Tibial artery (tissue), 4 donors: ENCODE measurements at regions not wholly inside any gene's neighbourhood (a gene's known extent, or its start where the extent isn't known, plus 50 kb on each side); places are given as distances from the start of the nearest gene placed in this dataset.

Source experiments
- DNase-seq, 2 donors: peaks; one replicate each; pipeline ENCODE4 v3.0.0-alpha.2; 2019
- H3K27ac ChIP-seq, 2 donors: fragments of 200-600 bp; sonication (generic) in 1 of 2; 1 replicate in 1 of 2; 2 replicates in 1 of 2; pipeline ENCODE4 v1.5.1; 2018 to 2019; ENCODE audit warnings: mild to moderate bottlenecking in 1 of 2
- H3K27me3 ChIP-seq, 2 donors: fragments of 200-600 bp; sonication (generic) in 1 of 2; one replicate each; pipeline versions ENCODE4 v1.5.1 to v1.6.0; 2016 to 2019
- H3K36me3 ChIP-seq, 3 donors: fragments of 200-600 bp; sonication (generic) in 2 of 3; one replicate each; pipeline ENCODE4 v1.5.1; 2016 to 2019; ENCODE audit warnings: mild to moderate bottlenecking in 2 of 3
- H3K4me1 ChIP-seq, 4 donors: fragments of 200-600 bp; sonication (generic) in 2 of 4; 1 replicate in 3 of 4; 2 replicates in 1 of 4; pipeline ENCODE4 v1.5.1; 2016 to 2019
- H3K4me3 ChIP-seq, 2 donors: fragments of 200-600 bp; sonication (generic) in 1 of 2; 1 replicate in 1 of 2; 2 replicates in 1 of 2; pipeline ENCODE4 v1.5.1; 2018 to 2019; ENCODE audit warnings: mild to moderate bottlenecking in 2 of 2
- H3K9me3 ChIP-seq, 3 donors: fragments of 200-600 bp; sonication (generic) in 1 of 3; one replicate each; pipeline ENCODE4 v1.5.1; 2016 to 2019
- CTCF ChIP-seq, 2 experiments: fragments of 200-600 bp in 1 of 2; fragments of 450-650 bp in 1 of 2; IDR thresholded peaks; one replicate each; pipeline ENCODE4 v1.5.1; 2017 to 2019; ENCODE audit warnings: antibody characterized with exemption in 2 of 2, mild to moderate bottlenecking in 1 of 2, moderate library complexity in 1 of 2
- intact Hi-C: fragments of 100-400 bp; cut with DNase I; formaldehyde crosslinking; loops from one replicate; pipeline ENCODE4 v1.15.0; 2023; ENCODE audit warnings: low total_unique reads

- Histone ChIP-seq H3K27ac (no peak overlapping the region), H3K4me3 (no peak overlapping the region), H3K36me3 (no peaks in the 10 kb centered on the region), H3K4me1 (no peaks in the 10 kb centered on the region), H3K27me3 (peaks cover 0 to 4% of the 10 kb centered on the region in 2 donors), H3K9me3 (peaks cover 0 to 10% (median 4%) of the 10 kb centered on the region in 3 donors)
- no peak for TF ChIP-seq CTCF (IDR thresholded peaks at IDR 0.05)
- intact Hi-C loops: no loop called here
- peak in 1 of 2 donors; percentile 29 for DNase-seq
Observed at GRCh38 chr16:51392521-51393187, 241.6 kb upstream of the SALL1 start.

GRCh38 chr16:51391798-51392511 is 240.9 kb upstream of the SALL1 start:
- TF ChIP-seq CTCF (IDR thresholded peaks at IDR 0.05): no peak
- DNase-seq: no peak
- intact Hi-C loops: no loop called here
- Histone ChIP-seq H3K27me3 (peaks cover 0 to 4% of the 10 kb centered on the region in 2 donors), H3K27ac (no peak overlapping the region), H3K9me3 (peaks cover 0 to 10% (median 4%) of the 10 kb centered on the region in 3 donors), H3K36me3 (no peaks in the 10 kb centered on the region), H3K4me1 (no peaks in the 10 kb centered on the region), H3K4me3 (no peak overlapping the region)

- intact Hi-C loops: no loop called here
- Histone ChIP-seq H3K27ac (no peak overlapping the region), H3K9me3 (peaks cover 0 to 10% (median 4%) of the 10 kb centered on the region in 3 donors), H3K27me3 (peaks cover 0 to 4% of the 10 kb centered on the region in 2 donors), H3K4me3 (no peak overlapping the region), H3K4me1 (no peaks in the 10 kb centered on the region), H3K36me3 (no peaks in the 10 kb centered on the region)
- DNase-seq: no peak
- TF ChIP-seq CTCF (IDR thresholded peaks at IDR 0.05): no peak
Observed at GRCh38 chr16:51390877-51391276, 239.8 kb upstream of the SALL1 start.

- Histone ChIP-seq H3K36me3 (no peaks in the 10 kb centered on the region), H3K4me1 (no peaks in the 10 kb centered on the region), H3K4me3 (no peak overlapping the region), H3K9me3 (peaks cover 0 to 10% (median 4%) of the 10 kb centered on the region in 3 donors), H3K27ac (no peak overlapping the region), H3K27me3 (peaks cover 0 to 4% of the 10 kb centered on the region in 2 donors)
- DNase-seq: no peak
- intact Hi-C loops: no loop called here
- no peak for TF ChIP-seq CTCF (IDR thresholded peaks at IDR 0.05)
Observed at GRCh38 chr16:51389881-51390280, 238.8 kb upstream of the SALL1 start.

- no peaks in the 10 kb centered on the region for H3K4me1 ChIP-seq
- TF ChIP-seq CTCF (IDR thresholded peaks at IDR 0.05): no peak
- intact Hi-C loops: no loop called here
- peaks cover 0 to 10% (median 4%) of the 10 kb centered on the region in 3 donors for H3K9me3 ChIP-seq
- H3K27me3 ChIP-seq: peaks cover 0 to 4% of the 10 kb centered on the region in 2 donors
- H3K4me3 ChIP-seq: no peak overlapping the region
- H3K36me3 ChIP-seq: no peaks in the 10 kb centered on the region
- no peak for DNase-seq
- no peak overlapping the region for H3K27ac ChIP-seq
Observed at GRCh38 chr16:51388516-51388951, 237.5 kb upstream of the SALL1 start.
